ENCODE measurements at regions not wholly inside any gene's neighbourhood (a gene's known extent, or its start where the extent isn't known, plus 50 kb on each side); places are given as distances from the start of the nearest gene placed in this dataset.
"Not testable (repeated sequence)": the region's sequence is repeated elsewhere in the genome, so short reads cannot be mapped to it uniquely, and the experiment has no call there.

- H3K27ac Mint-ChIP-seq, H3K27me3 Mint-ChIP-seq, H3K36me3 Mint-ChIP-seq, H3K9me3 Mint-ChIP-seq, H3K4me1 Mint-ChIP-seq, H3K4me3 Mint-ChIP-seq, ATAC-seq: not testable (repeated sequence)
Measured at GRCh38 chr15:20680257-20680815, 138.7 kb upstream of the GOLGA6L6 start.

- Mint-ChIP-seq H3K4me3 (no peak overlapping the region), H3K27me3 (no peaks in the 10 kb centered on the region), H3K9me3 (peaks cover 2% of the 10 kb centered on the region), H3K36me3 (no peaks in the 10 kb centered on the region), H3K4me1 (no peaks in the 10 kb centered on the region), H3K27ac (no peak overlapping the region)
- ATAC-seq, result no peak
Measured at GRCh38 chr15:20672470-20672869, 130.9 kb upstream of the GOLGA6L6 start.

- H3K27ac Mint-ChIP-seq, result no peak overlapping the region
- no peak overlapping the region for H3K4me3 Mint-ChIP-seq
- peak; percentile 43 for ATAC-seq
- peaks cover 2% of the 10 kb centered on the region for H3K9me3 Mint-ChIP-seq
- H3K36me3 Mint-ChIP-seq, result no peaks in the 10 kb centered on the region
- H3K4me1 Mint-ChIP-seq, result no peaks in the 10 kb centered on the region
- H3K27me3 Mint-ChIP-seq, result no peaks in the 10 kb centered on the region
Measured at GRCh38 chr15:20671675-20672074, 130.1 kb upstream of the GOLGA6L6 start.

DNA sequence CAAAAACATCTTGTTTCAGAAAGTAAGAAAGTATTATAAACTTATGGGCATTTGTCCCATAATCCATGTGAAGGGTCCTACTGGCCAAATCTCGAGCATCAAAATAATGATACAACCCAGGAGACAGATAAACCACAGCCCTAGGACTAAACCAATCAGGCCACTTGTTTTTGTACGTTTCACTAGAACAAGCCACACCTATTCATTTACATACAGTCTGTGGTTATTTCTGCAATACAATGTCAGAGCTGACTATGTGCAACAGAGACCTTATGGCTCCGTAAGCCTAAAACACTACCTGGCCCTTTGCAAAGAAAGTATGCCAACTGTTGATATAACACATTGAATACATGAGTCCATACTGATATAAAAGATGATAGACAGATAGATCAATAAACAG, 124.8 kb upstream of the GOLGA6L6 start:
- not testable (repeated sequence) for H3K27me3 Mint-ChIP-seq, H3K27ac Mint-ChIP-seq, H3K36me3 Mint-ChIP-seq, H3K9me3 Mint-ChIP-seq, H3K4me3 Mint-ChIP-seq, H3K4me1 Mint-ChIP-seq
- ATAC-seq, result peak; percentile 13

GRCh38 chr15:20665653-20666052, 124.1 kb upstream of the GOLGA6L6 start:
- no peaks in the 10 kb centered on the region for H3K27me3 Mint-ChIP-seq
- peak; percentile 42 for ATAC-seq
- H3K9me3 Mint-ChIP-seq, result no peaks in the 10 kb centered on the region
- H3K27ac Mint-ChIP-seq, result no peak overlapping the region
- H3K36me3 Mint-ChIP-seq, result no peaks in the 10 kb centered on the region
- H3K4me1 Mint-ChIP-seq, result no peaks in the 10 kb centered on the region
- H3K4me3 Mint-ChIP-seq, result no peak overlapping the region

GRCh38 chr15:20659265-20659664, 117.7 kb upstream of the GOLGA6L6 start:
- no peak overlapping the region for H3K27ac Mint-ChIP-seq
- H3K36me3 Mint-ChIP-seq, result no peaks in the 10 kb centered on the region
- ATAC-seq, result peak; percentile 43
- no peaks in the 10 kb centered on the region for H3K27me3 Mint-ChIP-seq
- H3K4me3 Mint-ChIP-seq, result no peak overlapping the region
- H3K4me1 Mint-ChIP-seq, result no peaks in the 10 kb centered on the region
- no peaks in the 10 kb centered on the region for H3K9me3 Mint-ChIP-seq

DNA sequence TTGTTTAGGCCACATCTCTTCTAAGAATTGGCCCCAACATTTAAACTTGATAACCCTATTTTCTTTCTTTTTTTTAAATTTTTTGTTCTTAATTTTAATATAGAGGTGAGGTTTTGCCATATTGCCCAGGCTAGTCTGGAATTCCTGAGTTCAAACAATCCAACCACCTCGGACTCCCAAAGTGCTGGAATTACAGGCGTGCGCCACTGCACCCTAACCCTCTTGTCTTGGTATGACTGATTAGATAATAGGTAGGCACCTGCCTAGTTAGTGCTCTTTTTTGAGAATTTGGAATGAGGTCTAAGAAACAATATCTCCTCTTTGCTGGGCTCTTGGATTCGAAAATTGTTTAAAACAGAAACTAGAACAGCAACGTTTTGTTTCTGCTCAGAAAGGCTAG, 116.4 kb upstream of the GOLGA6L6 start:
- no peaks in the 10 kb centered on the region for H3K27me3 Mint-ChIP-seq
- H3K9me3 Mint-ChIP-seq, result no peaks in the 10 kb centered on the region
- no peak overlapping the region for H3K27ac Mint-ChIP-seq
- no peak for ATAC-seq
- H3K4me3 Mint-ChIP-seq, result no peak overlapping the region
- H3K4me1 Mint-ChIP-seq, result no peaks in the 10 kb centered on the region
- H3K36me3 Mint-ChIP-seq, result no peaks in the 10 kb centered on the region

- Mint-ChIP-seq H3K4me3 (no peak overlapping the region), H3K4me1 (no peaks in the 10 kb centered on the region), H3K36me3 (no peaks in the 10 kb centered on the region), H3K9me3 (no peaks in the 10 kb centered on the region), H3K27me3 (no peaks in the 10 kb centered on the region), H3K27ac (no peak overlapping the region)
- no peak for ATAC-seq
Measured at GRCh38 chr15:20657084-20657483, 115.5 kb upstream of the GOLGA6L6 start.

GRCh38 chr15:20652914-20653313, 111.3 kb upstream of the GOLGA6L6 start:
- ATAC-seq, result no peak
- no peaks in the 10 kb centered on the region for H3K36me3 Mint-ChIP-seq
- no peak overlapping the region for H3K4me3 Mint-ChIP-seq
- no peak overlapping the region for H3K27ac Mint-ChIP-seq
- H3K4me1 Mint-ChIP-seq, result no peaks in the 10 kb centered on the region
- no peaks in the 10 kb centered on the region for H3K27me3 Mint-ChIP-seq
- no peaks in the 10 kb centered on the region for H3K9me3 Mint-ChIP-seq

- not testable (repeated sequence) for H3K4me1 Mint-ChIP-seq, H3K4me3 Mint-ChIP-seq, H3K9me3 Mint-ChIP-seq, H3K36me3 Mint-ChIP-seq, ATAC-seq, H3K27ac Mint-ChIP-seq, H3K27me3 Mint-ChIP-seq
Measured at GRCh38 chr15:20648402-20648975, 106.9 kb upstream of the GOLGA6L6 start.

DNA sequence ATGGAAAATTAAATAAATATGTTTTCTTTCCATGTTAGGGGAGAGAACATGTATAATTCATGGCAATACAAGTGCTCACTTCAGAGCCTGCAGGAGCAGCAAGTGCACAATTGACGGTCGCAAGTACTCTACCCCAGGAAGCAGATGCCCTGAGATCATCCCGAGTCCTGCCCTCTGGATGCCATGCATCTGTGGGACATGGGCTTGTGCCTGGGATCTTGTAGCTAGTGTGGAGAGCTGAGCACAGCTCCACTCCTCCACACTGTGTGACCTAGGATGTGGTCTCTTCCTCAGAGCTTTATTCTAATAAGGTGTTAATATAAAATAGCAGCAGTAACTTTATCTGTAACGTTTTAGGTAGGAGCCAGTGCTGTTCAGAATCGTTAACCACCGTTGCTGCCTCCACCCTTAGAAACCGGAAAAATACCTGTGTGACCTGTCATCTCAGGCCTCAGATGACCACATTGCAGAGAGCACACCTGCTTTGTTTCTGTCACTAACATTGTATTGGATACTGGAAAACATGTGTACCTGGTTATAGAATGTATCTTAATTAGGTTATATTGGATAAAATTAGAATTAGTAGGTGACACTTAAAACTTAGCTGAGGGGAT, 105.0 kb upstream of the GOLGA6L6 start:
- no peaks in the 10 kb centered on the region for H3K36me3 Mint-ChIP-seq
- ATAC-seq, result peak; percentile 54
- peaks cover 21% of the 10 kb centered on the region for H3K27me3 Mint-ChIP-seq
- no peak overlapping the region for H3K4me3 Mint-ChIP-seq
- no peak overlapping the region for H3K27ac Mint-ChIP-seq
- H3K9me3 Mint-ChIP-seq, result no peaks in the 10 kb centered on the region
- no peaks in the 10 kb centered on the region for H3K4me1 Mint-ChIP-seq

GRCh38 chr15:20645956-20646355, 104.4 kb upstream of the GOLGA6L6 start:
- H3K4me3 Mint-ChIP-seq, result no peak overlapping the region
- no peak overlapping the region for H3K27ac Mint-ChIP-seq

GRCh38 chr15:20644896-20645295, 103.3 kb upstream of the GOLGA6L6 start:
- Mint-ChIP-seq H3K4me3 (no peak overlapping the region), H3K9me3 (no peaks in the 10 kb centered on the region), H3K4me1 (no peaks in the 10 kb centered on the region), H3K27me3 (peaks cover 21% of the 10 kb centered on the region), H3K27ac (no peak overlapping the region), H3K36me3 (no peaks in the 10 kb centered on the region)
- ATAC-seq, result no peak

More at GRCh38 chr15:20645956-20646355, 104.4 kb upstream of the GOLGA6L6 start:
- peaks cover 21% of the 10 kb centered on the region for H3K27me3 Mint-ChIP-seq
- H3K36me3 Mint-ChIP-seq, result no peaks in the 10 kb centered on the region
- H3K4me1 Mint-ChIP-seq, result no peaks in the 10 kb centered on the region
- H3K9me3 Mint-ChIP-seq, result no peaks in the 10 kb centered on the region
- peak; percentile 63 for ATAC-seq

- ATAC-seq, result no peak
- Mint-ChIP-seq H3K9me3 (no peaks in the 10 kb centered on the region), H3K27ac (no peak overlapping the region), H3K4me1 (no peaks in the 10 kb centered on the region), H3K27me3 (peaks cover 21% of the 10 kb centered on the region), H3K4me3 (no peak overlapping the region), H3K36me3 (no peaks in the 10 kb centered on the region)
Measured at GRCh38 chr15:20643829-20644425, 102.3 kb upstream of the GOLGA6L6 start.

- H3K9me3 Mint-ChIP-seq, result no peaks in the 10 kb centered on the region
- H3K36me3 Mint-ChIP-seq, result no peaks in the 10 kb centered on the region
- no peaks in the 10 kb centered on the region for H3K4me1 Mint-ChIP-seq
- no peak overlapping the region for H3K4me3 Mint-ChIP-seq
- no peak overlapping the region for H3K27ac Mint-ChIP-seq
- H3K27me3 Mint-ChIP-seq, result peaks cover 21% of the 10 kb centered on the region
- no peak for ATAC-seq
Measured at GRCh38 chr15:20643024-20643770, 101.6 kb upstream of the GOLGA6L6 start.

All from stimulated activated memory B cell treated with anti-CD40 and anti-IgM and Interleukin-4, amounts not matched to agents 10 μg/mL and 1 μg/mL and 100 μg/mL, for 72 hours (primary cell).